ENCODE measurements at regions not wholly inside any gene's neighbourhood (a gene's known extent, or its start where the extent isn't known, plus 50 kb on each side); places are given as distances from the start of the nearest gene placed in this dataset.

DNA sequence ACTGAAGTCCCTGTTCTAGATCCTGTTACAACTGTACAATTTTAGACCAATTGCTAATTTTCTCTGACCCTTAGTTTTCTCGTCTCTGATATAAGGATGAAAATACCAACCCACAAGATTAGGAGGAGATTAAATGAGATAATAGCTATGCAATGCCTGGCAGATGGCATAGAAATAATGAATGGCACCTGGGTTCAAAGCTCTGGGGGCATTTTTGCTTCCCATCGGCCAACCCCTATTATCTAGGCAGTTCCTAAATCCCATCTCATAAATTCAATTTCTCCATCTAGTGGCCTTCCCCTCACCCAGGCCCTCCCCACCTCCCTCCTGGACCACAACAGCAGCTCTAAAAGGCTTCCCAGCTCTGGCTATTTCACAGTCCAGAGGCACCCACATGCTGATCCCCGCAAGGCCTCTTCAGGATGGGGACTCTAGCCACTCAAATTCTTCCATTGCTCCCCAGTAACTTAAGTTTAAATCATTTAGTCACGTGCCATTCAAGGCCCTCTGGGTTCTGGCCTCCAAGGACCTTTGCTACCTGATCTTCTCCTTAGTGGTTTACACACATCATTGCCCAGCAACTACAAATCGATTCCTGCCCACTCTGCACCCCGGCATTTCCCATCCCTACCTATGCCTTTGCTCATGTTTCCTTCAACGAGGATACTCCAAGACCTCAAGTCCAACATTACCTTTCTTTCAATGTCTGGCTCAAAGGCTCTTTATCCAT is 202.4 kb upstream of the KLF14 start:
- Histone ChIP-seq H3K36me3 (ENCODE audit: insufficient read depth, low read length, poor library complexity, severe bottlenecking) (peaks cover 40% of the 10 kb centered on the region), H3K9me3 (ENCODE audit: low read depth, low read length, poor library complexity, severe bottlenecking) (no peaks in the 10 kb centered on the region), H3K27ac (ENCODE audit: low read depth, low read length, poor library complexity, severe bottlenecking) (peak overlapping the region; percentile 32), H3K4me1 (ENCODE audit: insufficient read depth, low read length, poor library complexity, severe bottlenecking) (peaks cover 54% of the 10 kb centered on the region), H3K4me3 (ENCODE audit: low read depth, low read length, poor library complexity, severe bottlenecking) (no peak overlapping the region), H3K27me3 (replicated peaks; ENCODE audit: insufficient read depth, low read depth, low read length, poor library complexity) (no peaks in the 10 kb centered on the region)
- no peak for DNase-seq (ENCODE audit: low spot score)
- TF ChIP-seq EZH2 (IDR thresholded peaks at IDR 0.05; ENCODE audit: borderline replicate concordance, low read depth, low read length, poor library complexity, severe bottlenecking) (no peak), CTCF (conservative IDR thresholded peaks at IDR 0.05; ENCODE audit: low read depth, low read length) (no peak)
- intact Hi-C loops (cut with micrococcal nuclease; ENCODE audit: unreplicated experiment) = no loop called here
- CTCF ChIA-PET = no interaction called here
- POLR2A ChIA-PET (ENCODE audit: low non-redundant PET) = no interaction called here
- no TSS peak for BruUV-seq (replicated peaks)

GRCh38 chr7:130937016-130937415 is 203.0 kb upstream of the KLF14 start:
- Histone ChIP-seq H3K36me3 (ENCODE audit: insufficient read depth, low read length, poor library complexity, severe bottlenecking) (peaks cover 46% of the 10 kb centered on the region), H3K27ac (ENCODE audit: low read depth, low read length, poor library complexity, severe bottlenecking) (peak overlapping the region; percentile 32), H3K4me3 (ENCODE audit: low read depth, low read length, poor library complexity, severe bottlenecking) (no peak overlapping the region), H3K27me3 (replicated peaks; ENCODE audit: insufficient read depth, low read depth, low read length, poor library complexity) (no peaks in the 10 kb centered on the region), H3K9me3 (ENCODE audit: low read depth, low read length, poor library complexity, severe bottlenecking) (no peaks in the 10 kb centered on the region), H3K4me1 (ENCODE audit: insufficient read depth, low read length, poor library complexity, severe bottlenecking) (peaks cover 51% of the 10 kb centered on the region)
- POLR2A ChIA-PET (ENCODE audit: low non-redundant PET) = no interaction called here
- TF ChIP-seq CTCF (conservative IDR thresholded peaks at IDR 0.05; ENCODE audit: low read depth, low read length) (no peak), EZH2 (IDR thresholded peaks at IDR 0.05; ENCODE audit: borderline replicate concordance, low read depth, low read length, poor library complexity, severe bottlenecking) (no peak)
- DNase-seq (ENCODE audit: low spot score) = no peak
- intact Hi-C loops (cut with micrococcal nuclease; ENCODE audit: unreplicated experiment) = no loop called here
- no TSS peak for BruUV-seq (replicated peaks)
- CTCF ChIA-PET = no interaction called here

DNA sequence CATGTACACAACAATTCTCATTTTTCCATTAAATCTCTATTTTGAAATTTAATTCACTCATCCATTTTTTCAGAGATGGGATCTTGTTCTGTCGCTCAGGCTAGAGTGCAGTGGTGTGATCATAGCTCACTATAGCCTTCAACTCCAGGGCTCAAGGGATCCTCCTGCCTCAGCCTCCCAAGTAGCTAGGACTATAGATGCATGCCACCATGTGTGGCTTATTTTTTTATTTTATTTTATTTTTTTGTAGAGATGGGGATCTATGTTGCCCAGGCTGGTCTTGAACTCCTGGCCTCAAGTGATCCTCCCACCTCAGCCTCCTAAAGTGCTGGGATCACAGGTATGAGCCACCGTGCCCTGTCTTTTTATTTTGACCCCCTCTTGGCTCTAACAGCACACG is 203.8 kb upstream of the KLF14 start:
- DNase-seq (ENCODE audit: low spot score) = no peak
- no TSS peak for BruUV-seq (replicated peaks)
- ChIA-PET POLR2A (ENCODE audit: low non-redundant PET) (no interaction called here), CTCF (no interaction called here)
- Histone ChIP-seq H3K36me3 (ENCODE audit: insufficient read depth, low read length, poor library complexity, severe bottlenecking) (peaks cover 51% of the 10 kb centered on the region), H3K27ac (ENCODE audit: low read depth, low read length, poor library complexity, severe bottlenecking) (peak overlapping the region; percentile 32), H3K27me3 (replicated peaks; ENCODE audit: insufficient read depth, low read depth, low read length, poor library complexity) (no peaks in the 10 kb centered on the region), H3K9me3 (ENCODE audit: low read depth, low read length, poor library complexity, severe bottlenecking) (no peaks in the 10 kb centered on the region), H3K4me3 (ENCODE audit: low read depth, low read length, poor library complexity, severe bottlenecking) (no peak overlapping the region), H3K4me1 (ENCODE audit: insufficient read depth, low read length, poor library complexity, severe bottlenecking) (peaks cover 56% of the 10 kb centered on the region)
- intact Hi-C loops (cut with micrococcal nuclease; ENCODE audit: unreplicated experiment) = no loop called here
- TF ChIP-seq EZH2 (IDR thresholded peaks at IDR 0.05; ENCODE audit: borderline replicate concordance, low read depth, low read length, poor library complexity, severe bottlenecking) (no peak), CTCF (conservative IDR thresholded peaks at IDR 0.05; ENCODE audit: low read depth, low read length) (no peak)

Measured in A673 (cell line).